ENCODE measurements at regions not wholly inside any gene's neighbourhood (a gene's known extent, or its start where the extent isn't known, plus 50 kb on each side); places are given as distances from the start of the nearest gene placed in this dataset.

DNA sequence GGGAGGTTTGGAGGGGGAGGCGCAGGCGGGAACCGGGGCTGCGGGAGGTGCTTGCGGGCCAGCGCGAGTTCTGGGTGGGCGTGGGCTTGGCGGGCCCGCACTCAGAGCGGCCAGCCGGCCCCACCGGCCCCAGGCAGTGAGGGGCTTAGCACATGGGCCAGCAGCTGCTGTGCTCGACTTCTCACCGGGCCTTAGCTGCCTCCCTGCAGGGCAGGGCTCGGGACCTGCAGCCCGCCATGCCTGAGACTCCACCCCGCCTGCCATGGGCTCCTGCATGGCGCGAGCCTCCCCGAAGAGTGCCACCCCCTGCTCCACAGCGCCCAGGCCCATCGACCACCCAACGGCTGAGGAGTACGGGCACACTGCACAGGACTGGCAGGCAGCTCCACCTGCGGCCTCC lies 98.6 kb upstream of the IGF1R start:
- TF ChIP-seq, protein P1, sequence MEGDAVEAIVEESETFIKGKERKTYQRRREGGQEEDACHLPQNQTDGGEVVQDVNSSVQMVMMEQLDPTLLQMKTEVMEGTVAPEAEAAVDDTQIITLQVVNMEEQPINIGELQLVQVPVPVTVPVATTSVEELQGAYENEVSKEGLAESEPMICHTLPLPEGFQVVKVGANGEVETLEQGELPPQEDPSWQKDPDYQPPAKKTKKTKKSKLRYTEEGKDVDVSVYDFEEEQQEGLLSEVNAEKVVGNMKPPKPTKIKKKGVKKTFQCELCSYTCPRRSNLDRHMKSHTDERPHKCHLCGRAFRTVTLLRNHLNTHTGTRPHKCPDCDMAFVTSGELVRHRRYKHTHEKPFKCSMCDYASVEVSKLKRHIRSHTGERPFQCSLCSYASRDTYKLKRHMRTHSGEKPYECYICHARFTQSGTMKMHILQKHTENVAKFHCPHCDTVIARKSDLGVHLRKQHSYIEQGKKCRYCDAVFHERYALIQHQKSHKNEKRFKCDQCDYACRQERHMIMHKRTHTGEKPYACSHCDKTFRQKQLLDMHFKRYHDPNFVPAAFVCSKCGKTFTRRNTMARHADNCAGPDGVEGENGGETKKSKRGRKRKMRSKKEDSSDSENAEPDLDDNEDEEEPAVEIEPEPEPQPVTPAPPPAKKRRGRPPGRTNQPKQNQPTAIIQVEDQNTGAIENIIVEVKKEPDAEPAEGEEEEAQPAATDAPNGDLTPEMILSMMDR (IDR thresholded peaks at IDR 0.05), result no peak
- TF ChIP-seq POLR2A (IDR thresholded peaks at IDR 0.05), result no peak
